Stimulated activated CD4-positive, alpha-beta T cell treated with anti-CD3 and anti-CD28 coated beads, Interleukin-1b, Interleukin-23, amount 100 ng/mL, for 4 hours (primary cell): ENCODE measurements at regions not wholly inside any gene's neighbourhood (a gene's known extent, or its start where the extent isn't known, plus 50 kb on each side); places are given as distances from the start of the nearest gene placed in this dataset.
"Not testable (repeated sequence)": the region's sequence is repeated elsewhere in the genome, so short reads cannot be mapped to it uniquely, and the experiment has no call there.

Source experiments
- DNase-seq, 2 donors: peaks; one replicate each; pipeline ENCODE4 v3.0.0-alpha.2; 2020; ENCODE audit warnings: low read depth in 2 of 2

DNA sequence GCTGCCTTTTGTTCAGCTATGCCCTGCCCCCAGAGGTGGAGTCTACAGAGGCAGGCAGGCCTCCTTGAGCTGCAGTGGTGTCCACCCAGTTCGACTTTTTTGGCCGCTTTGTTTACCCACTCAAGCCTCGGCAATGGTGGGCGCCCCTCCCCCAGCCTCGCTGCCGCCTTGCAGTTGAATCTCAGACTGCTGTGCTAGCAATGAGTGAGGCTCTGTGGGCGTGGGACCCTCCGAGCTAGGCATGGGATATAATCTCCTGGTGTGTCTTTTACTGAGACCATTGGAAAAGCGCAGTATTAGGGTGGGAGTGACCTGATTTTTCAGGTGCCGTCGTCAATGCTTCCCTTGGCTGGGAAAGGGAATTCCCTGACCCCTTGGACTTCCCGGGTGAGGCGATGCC lies 279.3 kb downstream of the PTH2R start:
- DNase-seq: not testable (repeated sequence)

DNA sequence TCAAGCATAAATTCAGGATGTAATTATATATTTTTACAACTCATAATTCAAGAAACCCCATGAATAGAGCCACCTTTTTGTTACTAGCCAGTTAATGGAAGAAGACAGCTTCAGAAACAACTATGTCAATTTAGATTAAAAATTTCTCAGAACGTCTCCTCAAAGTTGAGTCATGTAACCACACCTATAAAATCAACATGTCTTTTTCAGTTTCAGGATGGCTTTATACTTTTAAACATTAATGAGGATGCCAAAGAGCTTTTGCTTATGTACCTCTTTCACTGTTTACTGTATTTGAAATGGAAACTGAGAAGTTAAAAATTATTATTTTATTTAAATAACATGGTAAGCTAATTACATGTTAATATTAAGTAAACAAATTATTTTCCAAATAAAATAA lies 280.1 kb downstream of the PTH2R start:
- DNase-seq: no peak

DNA sequence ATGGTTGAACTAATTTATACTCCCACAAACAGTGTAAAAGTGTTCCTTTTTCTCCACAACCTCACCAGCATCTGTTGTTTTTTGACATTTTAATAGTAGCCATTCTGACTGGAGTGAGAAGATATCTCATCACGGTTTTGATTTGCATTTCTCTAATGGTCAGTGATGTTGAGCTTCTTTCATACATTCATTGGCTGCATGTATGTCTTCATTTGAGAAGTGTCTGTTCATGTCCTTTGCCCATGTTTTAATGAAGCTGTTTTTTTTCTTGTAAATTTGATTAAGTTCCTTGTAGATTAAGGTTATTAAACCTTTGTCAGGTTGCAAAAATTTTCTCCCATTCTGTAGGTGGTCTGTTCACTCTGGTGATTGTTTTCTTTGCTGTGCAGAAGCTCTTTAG lies 281.1 kb downstream of the PTH2R start:
- not testable (repeated sequence) for DNase-seq

DNA sequence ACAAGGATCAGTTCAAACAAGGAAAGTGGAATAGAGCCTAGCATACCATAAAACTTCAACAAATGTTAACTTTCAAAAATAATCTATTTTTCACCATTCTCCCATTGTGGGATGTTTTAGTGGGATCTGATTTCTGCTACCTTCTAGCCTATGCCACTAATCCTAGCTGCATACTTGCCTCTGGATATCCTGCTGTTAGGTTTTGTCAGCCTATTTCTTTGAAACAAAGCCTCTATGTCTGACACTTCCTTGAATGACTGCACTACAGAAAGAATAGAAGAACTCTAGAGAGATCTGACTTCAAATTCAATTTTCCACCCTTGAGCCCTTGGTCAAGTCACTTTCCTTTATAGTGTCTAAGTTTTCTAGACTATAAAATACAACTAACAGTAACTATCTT lies 291.5 kb downstream of the PTH2R start:
- DNase-seq: no peak

DNA sequence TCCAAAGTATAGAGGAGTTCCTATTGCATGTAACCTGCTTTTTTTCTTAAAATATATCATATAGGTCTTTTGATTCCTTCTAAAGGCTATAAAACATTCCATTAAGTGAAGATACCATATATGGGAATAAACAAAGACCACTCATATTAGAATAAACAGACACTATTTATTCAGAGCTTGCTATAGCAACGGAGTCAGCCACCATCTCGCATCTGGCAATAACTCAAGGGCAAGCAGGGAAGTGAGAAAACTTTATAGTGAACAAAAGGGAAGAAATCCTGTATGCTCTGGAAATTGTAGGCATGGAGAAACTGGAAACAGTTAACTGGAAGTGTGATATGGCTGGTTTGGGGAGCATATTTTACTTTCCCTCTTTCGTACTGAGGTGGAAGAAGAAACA lies 301.9 kb downstream of the PTH2R start:
- DNase-seq: no peak

DNA sequence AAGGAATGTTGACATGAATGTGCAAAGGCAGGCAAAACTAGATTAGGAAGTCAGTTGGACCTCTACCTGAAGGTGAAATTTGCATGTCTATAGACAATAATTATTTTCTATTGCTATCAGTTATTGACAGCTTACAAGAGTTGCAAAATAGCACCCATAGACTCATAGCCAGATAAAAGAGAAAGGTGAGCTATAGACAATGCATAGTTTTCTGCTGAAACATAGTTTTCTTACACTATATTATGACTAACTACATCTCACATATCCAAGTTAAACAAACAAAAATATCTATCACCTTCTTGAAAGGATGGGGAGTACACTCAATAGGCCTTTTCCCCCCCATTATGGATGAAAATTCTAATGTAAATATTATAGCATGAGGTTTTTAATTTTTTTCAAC lies 305.0 kb downstream of the PTH2R start:
- no peak for DNase-seq

DNA sequence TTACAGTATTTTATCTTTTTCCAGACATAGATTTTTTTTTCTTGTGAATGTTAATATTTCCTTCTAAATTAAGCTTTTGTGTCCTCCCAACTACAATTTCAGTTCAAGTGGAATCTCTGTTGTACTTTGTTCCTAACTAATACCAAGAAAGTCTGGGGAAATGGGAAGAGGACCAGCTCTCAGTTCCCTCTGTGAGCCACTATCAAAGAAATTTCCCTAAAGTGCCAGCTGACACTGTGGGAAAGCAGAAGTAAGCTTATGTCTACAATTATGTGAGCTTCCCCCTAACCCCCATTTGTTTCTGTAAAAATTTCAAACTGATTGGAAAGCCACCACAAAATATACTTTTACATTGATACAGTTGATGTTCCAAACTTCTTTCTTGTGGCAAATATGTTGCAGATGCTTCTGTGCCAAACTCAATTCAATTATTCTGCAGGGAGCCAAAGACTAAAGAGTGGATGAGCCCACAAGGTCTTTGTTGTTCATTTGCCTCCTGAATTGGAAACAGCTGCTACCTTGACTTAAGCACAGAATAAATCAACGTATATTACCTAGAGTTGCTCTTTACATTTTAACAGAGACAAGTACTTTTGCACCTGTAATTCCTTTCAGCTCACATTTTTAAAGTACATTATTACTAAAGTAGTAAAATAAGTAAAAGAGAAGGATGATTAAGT lies 306.6 kb downstream of the PTH2R start:
- DNase-seq: no peak

DNA sequence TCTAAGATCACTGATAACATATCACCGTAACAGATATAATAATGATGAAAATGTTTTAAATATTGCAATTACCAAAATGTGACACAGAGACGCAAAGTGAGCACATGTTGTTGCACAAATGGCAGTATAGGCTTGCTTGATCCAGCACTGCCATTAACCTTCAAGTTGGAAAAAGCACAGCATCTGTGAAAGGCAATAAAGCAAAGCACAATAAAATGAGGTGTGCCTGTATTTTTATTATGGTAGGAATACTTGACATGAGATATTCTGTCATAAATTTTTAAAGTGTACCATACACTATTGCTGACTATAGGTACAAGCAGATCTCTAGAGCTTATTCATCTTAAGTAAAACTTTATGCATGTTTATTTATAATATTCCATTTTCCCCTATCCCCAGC lies 312.2 kb downstream of the PTH2R start:
- no peak for DNase-seq

DNA sequence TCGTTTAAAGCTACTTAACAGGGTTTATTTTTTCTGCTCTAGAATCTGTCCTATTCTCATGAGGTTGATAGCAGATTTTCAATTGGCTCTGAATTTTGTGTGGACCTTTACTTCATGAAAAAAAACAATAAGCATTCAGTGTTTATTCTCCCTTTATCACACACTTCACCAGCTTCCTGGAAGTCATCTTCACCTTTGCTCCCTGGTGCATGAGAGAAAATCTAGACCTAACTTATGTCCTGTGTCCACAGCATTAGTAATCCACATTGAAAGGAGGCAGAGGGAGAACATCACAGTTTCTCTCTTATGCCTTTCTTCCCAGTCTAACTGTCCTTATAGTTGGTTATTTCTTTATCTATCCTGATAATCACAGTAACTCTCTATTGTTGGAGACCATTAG lies 316.1 kb downstream of the PTH2R start:
- DNase-seq: no peak

DNA sequence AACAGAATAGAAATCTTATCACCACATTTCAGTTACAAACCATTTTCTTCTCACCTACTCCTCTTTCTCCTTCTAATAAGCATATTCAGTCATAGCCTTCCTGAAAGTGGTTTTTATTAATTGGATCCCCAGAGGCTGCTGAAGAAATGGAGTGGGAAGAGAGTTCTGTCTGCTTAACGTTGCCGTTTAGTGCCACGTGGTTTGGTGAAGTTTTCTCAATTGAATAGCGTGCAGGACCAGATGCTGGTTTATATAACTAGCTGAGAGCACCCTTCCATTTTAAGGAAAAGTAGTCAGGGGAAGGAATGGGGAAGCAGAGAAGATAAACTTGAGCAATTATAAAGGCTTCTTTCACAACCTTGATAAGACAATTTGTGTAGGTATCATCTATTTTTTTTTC lies 318.7 kb downstream of the PTH2R start:
- DNase-seq: no peak

DNA sequence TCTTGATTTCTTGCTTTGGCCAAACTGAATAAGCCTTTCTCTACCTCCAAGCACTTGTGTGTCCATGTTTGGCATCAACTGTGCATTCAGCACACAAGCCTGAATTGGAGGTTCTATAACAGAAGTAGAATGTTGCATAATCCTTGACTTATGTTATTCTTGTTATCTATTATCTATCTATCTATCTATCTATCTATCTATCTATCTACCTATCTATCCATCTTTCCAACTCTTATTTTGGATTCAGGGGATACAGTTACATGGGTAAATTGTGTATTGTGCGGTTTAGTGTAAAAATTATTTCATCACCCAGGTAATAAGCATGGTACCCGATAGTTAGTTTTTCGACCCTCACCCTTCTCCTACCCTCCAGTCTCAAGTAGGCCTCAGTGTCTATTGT lies 319.6 kb downstream of the PTH2R start:
- DNase-seq: no peak

DNA sequence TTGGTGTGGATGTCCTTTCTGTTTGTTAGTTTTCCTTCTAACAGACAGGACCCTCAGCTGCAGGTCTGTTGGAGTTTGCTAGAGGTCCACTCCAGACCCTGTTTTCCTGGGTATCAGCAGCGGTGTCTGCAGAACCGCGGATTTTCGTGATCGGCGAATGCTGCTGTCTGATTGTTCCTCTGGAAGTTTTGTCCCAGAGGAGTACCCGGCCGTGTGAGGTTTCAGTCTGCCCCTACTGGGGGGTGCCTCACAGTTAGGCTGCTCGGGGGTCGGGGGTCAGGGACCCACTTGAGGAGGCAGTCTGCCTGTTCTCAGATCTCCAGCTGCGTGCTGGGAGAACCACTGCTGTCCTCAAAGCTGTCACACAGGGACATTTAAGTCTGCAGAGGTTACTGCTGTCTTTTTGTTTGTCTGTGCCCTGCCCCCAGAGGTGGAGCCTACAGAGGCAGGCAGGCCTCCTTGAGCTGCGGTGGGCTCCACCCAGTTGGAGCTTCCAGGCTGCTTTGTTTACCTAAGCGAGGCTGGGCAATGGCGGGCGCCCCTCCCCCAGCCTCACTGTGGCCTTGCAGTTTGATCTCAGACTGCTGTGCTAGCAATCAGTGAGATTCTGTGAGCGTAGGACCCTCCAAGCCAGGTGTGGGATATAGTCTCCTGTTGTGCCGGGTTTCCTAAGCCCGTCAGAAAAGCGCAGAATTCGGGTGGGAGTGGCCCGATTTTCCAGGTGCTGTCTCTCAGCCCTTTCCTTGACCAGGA lies 345.2 kb downstream of the PTH2R start:
- not testable (repeated sequence) for DNase-seq

DNA sequence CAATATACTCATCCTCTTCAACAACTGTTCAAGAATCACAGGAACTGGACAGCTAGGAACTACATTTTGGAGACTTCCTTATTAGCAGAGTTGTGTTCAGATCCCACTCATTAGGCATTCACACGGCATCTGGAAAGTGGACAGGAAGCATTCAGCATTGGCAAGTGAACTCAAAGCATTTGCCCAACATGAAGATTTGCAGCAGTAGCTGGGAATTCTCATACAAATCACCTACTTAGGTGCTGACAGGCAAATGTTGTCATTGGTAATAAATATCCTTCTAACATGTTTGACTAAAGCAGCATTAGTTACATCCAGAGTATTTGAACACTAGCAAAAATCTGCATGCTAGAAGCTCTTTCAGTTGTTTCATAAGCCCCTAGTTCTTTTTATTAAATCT lies 350.8 kb downstream of the PTH2R start:
- no peak for DNase-seq

DNA sequence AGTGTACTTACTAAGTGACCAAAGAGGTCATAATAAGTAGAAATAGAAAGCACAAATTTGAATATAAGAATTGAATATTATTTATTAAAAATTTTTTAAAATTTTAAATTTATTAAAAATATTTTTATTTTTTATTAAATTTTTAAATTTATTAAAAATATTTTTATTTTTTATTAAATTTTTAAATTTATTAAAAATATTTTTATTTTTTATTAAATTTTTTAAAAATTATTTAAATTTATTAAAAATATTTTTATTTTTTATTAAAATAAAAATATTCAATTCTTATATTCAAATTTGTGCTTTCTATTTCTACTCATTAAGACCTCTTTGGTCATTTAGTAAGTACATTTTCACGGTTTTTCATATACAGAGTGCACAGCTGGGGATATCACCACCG lies 366.5 kb downstream of the PTH2R start:
- DNase-seq: not testable (repeated sequence)

DNA sequence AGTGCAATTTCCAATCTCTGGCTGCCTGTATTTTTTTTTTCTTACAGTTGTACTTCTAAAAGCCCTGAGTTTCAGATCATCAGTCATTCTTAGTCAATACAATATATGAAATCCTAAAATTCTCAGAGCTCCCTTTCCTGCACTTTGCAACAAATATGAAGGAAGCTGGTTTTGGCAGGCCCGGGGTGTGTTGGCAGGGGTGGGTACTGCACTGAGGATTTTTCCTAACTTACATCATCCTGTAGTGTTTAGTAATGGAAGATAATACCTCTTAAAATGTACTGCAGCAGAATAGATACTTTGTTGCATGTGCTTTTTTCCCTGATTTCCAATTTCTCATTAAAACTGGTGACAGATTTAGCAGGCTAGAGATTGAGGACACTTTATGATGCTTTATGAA lies 374.6 kb downstream of the PTH2R start:
- DNase-seq: no peak

DNA sequence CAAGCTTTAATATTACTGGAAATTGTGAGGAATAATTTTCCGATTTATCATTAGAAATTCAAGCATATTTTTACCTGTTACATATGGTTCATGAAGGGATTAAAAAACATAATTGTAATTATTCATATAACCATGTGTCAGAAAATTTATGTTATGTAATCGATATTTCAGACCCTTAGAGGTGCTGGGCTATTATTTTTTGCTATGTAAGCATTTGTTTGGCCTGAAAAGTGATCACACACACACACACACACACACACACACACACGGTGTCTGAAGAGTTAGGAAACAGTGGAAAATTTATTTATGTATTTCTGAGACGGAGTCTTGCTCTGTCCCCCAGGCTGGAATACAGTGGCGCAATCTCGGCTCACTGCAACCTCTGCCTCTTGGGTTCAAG lies 375.5 kb downstream of the PTH2R start:
- DNase-seq: no peak

DNA sequence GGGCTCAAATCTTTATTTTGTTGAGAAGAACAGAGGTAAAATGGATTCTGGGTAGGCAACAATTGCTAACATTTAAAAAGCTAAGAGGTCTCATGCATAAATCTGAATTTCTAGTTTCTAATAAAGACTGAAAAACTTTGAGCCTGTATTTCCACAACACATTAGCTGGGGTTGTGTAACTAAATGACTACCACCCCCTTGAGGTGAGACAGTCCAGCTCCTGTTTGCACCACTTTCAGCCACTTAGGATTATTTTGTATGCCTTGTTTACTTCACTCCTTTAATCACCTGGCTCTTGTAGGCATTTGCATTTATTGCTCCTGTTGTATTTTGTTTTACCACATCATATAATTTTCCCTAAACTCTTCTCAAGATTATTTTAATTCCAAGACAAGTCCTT lies 376.6 kb downstream of the PTH2R start:
- no peak for DNase-seq

DNA sequence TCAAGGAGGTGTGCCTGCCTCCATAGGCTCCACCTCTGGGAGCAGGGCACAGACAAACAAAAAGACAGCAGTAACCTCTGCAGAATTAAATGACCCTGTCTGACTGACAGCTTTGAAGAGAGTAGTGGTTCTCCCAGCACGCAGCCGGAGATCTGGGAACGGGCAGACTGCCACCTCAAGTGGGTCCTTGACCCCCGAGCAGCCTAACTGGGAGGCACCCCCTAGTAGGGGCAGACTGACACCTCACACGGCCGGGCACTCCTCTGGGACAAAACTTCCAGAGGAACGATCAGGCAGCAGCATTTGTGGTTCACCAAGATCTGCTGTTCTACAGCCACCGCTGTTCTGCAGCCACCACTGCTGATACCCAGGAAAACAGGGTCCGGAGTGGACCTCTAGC lies 378.2 kb downstream of the PTH2R start:
- DNase-seq: not testable (repeated sequence)

DNA sequence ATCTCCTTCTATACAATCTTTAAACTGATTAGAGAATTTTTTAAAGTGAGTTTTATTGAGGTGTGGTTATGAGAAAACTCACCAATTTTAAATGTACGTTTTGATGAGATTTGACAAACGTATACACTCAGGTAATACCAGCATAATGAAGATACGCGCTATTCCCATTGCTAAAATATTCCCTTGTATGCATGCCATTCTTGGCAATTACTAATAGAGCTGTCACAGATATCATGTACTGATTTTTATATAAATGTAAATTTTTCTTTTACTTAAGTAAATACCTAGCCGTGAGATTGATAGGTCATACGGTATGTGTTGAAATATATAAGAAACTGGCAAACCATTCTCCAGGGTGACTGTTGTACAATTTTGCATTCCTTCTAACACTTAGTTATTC lies 384.7 kb downstream of the PTH2R start:
- DNase-seq: no peak

DNA sequence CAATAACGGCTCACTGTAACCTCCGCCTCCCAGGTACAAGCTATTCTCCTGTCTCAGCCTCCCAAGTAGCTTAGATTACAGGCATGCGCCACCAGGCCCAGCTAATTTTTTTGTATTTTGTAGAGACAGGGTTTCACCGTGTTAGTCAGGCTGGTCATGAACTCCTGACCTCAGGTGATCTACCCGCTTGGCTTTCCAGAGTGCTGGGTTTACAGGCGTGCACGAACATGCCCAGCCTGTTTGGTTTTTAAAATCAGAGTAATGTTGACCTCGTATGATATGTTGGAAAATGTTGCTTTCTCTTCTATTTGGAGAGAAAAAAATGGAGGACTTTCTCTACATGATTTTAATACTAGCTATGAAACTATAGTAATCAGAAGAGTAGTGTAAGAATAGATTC lies 386.2 kb downstream of the PTH2R start:
- no peak for DNase-seq

DNA sequence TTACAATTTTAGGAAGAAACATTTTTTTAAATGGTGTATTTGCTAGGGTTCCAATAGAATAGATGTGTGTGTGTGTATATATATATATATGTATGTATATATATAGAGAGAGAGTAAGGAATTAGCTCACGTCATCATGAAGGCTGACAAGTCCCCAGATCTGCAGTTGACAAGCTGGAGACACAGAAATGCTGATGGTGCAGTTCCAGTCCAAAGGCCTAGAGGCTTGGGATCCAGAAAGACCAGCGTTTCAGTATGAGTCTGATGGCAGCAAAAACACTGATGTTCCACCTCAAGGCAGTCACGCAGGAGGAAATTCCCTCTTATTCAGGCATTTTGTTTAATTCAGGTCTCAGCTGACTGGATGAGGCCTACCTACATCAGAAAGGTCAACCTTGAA lies 386.8 kb downstream of the PTH2R start:
- DNase-seq: no peak

DNA sequence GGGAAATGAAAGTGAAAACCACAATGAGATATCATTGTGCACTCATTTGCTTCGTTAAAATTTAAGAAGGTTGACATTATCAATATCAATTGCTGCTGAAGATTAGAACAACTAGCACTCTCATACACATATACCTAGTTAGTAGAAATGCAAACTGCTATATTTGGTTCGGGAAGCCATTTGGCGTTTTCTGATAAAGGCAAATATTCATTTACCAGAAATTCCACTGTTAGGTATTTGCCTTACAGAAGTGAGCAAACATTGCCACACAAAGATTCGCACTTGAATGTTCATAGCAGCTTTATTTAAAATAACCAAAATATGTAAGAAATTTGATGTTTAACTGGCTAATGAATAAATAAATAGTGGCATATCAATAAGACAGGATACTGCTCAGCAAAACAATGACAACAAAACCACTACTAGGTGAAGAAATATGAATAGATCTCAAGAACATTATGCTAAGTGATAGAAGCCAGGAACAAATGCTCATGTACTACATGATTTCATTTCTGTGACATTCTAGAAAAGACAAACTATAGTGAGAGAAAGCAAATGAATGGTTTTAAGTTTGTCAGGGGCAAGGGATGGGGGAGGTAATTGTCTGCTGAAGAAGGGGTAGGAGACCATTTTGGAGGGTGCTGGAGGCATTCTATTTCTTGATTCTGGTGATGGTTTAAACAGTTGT lies 387.8 kb downstream of the PTH2R start:
- no peak for DNase-seq

DNA sequence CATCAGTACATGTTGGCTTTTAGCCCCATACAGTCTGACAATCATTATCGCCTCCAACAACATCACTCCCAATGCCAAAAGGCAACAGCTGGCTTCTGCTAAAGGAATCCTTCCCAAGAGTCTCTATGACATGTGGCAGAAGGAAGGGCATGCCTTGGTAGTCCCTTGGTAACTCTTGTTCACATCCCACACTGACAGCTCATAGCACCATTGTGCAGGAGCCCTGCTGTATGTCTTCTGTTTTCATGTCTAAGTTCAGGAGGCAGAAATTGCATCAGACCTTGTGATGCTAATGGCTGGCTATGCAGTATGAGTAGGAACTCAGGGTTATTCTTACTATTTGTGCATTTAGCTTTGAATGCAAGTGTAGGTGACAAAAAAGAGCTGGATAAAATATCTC lies 392.1 kb downstream of the PTH2R start:
- DNase-seq: no peak
